ENCODE measurements at regions not wholly inside any gene's neighbourhood (a gene's known extent, or its start where the extent isn't known, plus 50 kb on each side); places are given as distances from the start of the nearest gene placed in this dataset.

DNA sequence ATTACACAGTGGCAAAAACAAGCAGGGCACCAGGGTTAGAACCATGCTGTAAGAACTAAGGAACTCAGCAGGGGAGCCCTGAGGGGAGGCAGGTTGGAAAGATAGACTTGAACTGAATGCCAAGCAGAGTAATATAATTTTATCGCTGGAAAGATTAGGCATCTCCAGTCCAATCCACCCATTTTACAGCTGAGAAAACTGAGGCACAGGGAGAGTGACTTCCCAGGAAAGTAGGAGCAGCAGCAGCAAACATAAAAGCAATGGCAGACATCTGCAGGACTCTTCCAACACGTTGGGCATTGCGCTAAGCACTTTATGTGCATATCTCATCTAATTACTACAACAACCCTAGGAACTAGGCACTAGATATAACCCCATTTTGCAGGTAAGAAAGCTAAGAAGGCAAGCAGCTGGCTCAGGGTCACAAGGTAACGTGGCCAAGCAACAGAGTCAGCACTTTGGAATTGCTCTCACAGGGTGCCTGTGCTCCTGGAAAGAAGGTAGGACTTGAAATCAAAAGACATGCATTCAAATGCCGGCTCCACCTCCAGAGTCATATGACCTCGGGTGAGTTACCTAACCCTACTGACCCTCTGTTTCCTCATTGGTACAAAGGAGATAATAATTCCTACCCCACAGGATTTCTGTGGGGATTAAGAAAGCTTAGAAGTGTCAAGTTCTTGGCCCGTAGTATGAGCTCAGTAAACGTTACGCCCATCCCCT is 215.3 kb downstream of the BARX2 start:
- no peak for DNase-seq (ENCODE audit: low read depth)

DNA sequence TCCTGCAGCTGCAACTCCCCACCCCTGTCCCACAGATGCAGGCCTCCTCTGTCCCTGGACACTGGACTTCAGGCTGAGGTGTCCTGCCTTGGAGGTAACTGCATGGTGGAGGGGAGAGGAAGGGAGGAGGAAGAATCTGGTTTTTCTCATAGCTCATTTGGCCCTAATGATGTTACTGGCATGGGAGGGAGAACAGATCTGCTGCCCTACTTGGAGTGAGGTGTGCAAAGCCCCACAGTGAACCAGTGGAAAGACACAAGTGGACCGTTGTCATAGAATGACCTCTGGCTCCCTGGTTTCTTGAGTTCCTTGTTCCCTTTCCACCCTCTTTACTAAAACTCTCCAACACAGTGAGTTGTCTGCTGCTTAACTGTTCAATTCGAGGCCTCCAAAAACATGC is 215.9 kb downstream of the BARX2 start:
- DNase-seq (ENCODE audit: low read depth): no peak

DNA sequence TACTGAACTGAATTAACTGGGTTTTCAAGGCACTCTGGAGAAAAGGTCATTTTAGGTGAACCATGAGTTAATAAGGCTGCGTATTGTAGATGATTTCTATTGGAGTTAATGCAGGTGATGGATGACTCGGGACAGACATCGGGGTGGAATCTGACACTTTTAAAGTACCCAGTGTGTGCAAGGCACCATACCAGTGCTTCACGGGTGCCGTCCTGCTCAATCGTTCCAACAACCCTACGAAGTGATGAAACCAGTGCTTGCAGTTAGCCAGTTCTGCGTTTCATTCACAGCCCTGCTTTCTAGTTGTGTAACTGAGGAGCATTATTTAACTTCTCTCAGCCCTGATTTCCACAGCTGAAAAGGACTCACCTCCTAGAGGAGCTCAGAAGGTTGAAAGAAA is 216.5 kb downstream of the BARX2 start:
- DNase-seq (ENCODE audit: low read depth): no peak

DNA sequence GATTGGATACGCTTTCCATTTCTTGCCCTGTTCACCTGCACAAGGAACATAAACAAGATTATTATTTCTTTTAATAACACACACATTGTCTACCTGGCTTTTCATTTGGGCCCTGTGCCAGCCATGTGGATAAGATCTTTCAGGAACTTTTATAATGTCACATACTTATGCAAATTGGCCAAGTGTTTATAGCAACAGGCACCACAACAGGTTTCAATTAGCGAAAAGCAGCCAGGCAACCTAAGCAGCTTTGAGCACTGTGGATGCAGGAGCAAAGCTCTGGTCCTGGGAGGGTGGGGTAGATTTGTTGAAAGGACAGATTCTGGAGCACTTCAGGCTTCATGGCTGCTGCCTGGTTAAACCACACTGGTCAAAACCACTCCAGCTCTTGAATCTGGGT is 217.4 kb downstream of the BARX2 start:
- no peak for DNase-seq (ENCODE audit: low read depth)

DNA sequence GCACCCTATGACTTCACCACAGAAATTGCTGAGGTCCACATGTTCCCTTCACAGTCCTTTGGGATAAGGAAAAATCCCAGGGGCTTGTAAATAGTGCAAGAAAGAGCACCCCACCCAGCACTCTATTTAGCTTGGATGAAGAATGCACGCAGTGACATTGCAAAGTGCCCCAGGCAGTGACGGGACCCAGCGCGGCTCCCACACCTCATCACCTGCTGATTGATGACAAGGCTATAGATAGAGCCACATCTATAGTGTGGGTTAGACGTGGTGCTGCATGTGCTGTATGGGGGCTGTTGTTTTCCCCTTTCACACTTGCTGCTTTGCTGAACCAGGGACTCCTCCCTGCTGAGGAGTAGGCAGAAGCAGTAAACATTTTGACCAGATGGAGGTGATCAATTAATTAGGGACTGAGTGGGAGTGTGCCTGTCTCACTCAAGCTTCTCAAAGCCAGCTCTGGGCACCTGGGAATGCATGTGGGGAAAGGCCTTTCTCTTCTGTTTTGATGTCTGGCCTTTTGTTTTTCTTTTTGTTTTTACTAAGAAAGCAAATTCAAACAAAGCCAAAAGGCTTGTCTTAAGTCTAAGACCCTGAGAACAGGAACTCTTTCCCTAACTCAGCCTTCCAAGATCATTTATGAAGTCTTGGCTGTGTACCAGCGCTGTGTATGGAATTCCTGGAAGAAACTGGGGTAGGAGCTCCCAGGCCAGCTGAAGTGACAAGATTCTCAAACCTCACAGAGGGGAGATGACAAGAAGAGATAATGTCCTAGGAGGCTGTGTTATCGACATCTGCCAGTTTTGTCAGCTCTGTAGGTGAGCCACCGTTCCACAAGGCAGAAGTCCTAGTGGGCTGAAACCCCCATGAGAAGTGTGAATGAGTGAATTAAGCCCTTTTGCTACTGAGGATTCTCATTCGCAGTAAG is 219.7 kb downstream of the BARX2 start:
- no peak for DNase-seq (ENCODE audit: low read depth)

DNA sequence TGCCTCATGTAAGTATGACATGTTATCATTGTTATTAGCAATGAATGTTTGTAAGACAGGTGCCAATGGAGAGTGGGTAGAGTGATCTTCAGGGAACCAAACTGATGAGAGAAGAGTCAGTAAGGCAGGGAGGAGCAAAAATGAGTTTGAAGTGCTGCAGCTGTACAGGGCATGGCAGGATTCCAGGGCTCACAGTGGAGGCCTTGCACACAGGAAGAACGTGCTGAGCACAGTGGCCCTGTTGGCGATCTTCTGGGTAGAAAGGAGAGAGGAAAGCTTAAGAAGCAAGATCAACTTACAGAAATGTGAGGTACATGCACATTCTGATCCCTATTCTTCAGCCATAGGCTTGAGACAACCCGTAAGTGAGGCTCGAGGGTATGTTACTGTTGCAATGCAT is 219.3 kb upstream of the TMEM45B start:
- no peak for DNase-seq (ENCODE audit: low read depth)

DNA sequence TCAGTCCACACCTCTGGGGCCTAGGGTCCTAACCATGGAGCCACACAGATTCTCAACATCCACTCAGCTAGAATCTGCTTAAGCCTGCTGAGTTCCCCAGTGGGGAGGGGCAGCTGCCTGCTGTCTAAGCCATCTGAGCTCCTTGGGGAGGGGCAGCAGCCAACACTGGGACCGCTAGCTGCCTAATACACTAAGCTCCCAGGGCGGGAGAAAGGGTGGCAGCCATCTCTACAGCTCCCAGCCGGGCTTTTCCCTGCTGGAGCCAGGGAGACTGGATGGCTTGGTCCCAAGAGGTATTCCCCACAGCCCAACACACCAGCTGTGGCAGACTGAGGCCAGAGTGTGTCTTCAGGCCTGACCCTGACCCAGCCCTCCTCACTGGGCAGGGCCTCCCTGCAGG is 217.3 kb upstream of the TMEM45B start:
- no peak for DNase-seq (ENCODE audit: low read depth)

DNA sequence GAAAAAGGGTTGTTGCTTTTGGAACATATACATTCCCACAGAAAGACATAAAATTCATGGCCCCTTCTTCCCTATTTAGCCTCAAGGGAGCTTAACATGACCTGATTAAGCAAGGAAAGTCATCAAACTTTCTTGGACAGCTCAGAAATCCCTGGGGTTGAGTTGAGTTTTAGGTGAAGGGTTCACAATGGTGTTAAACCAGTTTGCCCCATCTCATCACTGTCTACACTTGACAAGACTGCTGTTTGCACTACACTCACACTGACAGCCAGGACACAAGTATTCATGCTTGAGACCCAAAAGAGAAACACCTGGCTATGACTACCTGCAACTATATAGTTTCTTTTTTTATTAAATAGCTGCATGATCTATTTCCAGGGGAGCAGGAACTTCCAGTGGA is 209.8 kb upstream of the TMEM45B start:
- DNase-seq (ENCODE audit: low read depth): no peak

DNA sequence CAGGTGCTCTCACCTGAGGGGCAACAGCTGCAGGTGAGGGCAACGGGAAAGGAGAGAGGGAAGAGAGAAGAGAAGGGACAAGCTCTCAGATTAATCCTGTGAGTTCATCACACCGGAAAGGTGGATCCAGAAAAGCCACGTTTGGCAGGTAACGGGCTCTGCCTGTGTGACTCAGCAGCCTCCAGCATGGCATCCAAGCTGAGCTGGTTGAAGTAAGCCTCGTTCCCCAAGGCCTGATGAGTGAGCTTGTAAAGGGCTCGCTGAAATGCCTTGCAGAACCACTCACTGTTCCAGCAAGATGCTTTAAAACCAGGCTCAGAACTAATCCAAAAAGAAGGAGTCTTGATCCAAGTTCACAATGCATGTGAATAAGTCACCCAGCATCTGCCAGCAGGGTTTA is 206.9 kb upstream of the TMEM45B start:
- no peak for DNase-seq (ENCODE audit: low read depth)

DNA sequence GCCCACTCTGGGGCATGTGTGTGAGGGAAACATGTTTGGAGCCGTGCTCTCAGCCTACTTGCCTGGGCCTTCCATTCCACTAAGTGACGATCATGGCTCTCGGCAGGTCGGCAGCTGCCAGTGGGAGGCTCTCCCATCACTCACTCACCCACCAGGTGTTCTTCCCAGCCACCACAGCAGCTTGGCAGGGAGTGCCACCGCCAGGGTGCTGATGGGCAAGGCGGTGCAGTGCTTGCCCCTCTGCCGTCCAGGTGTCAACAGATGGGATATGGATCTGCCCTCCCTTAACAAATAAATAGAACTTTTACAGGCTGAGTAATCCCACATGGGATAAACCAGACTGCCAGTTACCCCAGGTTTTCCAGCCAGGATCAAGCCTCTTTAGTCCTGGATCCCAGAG is 205.5 kb upstream of the TMEM45B start:
- DNase-seq (ENCODE audit: low read depth): no peak

DNA sequence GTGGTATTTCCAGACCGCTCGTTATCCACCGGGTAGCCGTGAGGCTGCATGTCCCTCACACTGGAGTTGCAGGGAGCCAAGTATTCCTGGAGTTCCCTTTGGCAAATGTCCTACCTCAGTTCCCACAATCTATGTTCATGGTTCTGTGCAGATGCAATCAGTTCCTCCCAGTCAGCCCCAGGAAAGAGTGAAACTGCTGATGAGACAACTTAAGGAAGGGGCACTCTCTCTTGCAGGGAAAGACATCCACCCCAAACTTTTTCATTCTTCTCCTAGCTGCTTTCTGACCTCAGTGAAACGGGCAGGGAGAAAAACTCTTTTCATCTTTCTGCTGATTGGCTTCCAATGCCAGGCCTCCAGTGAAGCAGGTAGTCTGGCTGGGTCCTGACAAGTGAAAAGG is 205.1 kb upstream of the TMEM45B start:
- no peak for DNase-seq (ENCODE audit: low read depth)

DNA sequence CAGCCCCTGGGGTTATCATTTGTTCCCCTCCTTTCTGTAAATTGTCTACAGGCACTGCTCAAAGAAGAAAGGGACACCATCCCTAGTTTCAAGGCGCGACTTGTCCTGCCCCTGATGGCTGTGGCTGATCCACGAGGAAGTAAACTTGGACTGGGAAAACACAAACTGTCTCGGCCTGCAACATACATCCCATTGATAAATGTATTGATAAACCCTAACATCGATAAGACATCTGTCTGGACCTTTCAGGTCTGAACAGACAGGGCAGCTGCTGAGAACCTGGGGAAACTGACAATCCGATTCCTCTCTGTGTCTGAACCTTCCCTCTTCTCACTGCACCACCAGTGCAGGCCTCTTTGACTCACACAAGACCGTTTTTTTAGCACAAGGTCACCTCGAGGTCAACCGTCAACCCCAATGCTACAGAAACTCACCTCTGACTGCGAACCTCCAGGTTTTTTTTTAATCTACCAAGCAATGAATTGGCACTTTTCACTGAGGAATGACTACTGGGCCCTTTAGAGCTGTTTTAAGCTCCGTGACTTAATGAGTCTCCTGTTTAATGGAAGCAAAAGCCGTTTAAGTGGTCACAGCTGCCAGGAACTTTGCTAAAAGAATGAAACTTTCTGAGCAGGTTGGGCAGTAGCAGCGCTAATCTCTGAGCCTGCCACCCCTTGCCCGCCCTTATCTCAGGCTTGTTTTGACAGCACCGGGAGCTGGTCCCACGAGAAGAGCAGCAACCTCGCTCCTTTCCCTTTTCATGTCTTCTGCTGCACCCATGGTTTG is 203.8 kb upstream of the TMEM45B start:
- DNase-seq (ENCODE audit: low read depth): no peak

DNA sequence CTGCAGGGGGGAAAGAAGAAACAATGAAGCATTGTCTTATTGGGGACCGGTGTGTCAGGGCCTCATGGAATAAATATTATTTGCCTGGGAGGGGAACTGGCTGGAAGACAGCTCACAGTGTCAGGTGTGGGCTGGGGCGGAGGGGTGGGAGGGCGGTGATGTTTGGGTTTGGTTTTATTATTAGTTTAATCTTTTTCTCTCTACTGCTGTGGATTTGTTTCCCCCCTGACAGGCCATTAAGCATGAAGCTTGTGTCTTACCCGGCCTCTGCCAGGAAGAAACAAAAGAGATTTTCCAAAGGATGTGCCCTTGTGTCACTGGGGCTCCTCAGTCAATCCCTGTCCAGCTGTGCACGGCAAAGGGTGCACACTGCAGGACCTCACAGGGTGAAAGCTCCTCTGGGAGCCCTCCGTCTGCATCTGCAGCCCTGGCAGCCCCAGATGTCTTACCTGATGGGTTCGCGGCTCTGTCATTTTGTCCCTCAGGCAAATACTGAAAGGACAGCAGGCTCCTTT is 203.1 kb upstream of the TMEM45B start:
- DNase-seq (ENCODE audit: low read depth): no peak

DNA sequence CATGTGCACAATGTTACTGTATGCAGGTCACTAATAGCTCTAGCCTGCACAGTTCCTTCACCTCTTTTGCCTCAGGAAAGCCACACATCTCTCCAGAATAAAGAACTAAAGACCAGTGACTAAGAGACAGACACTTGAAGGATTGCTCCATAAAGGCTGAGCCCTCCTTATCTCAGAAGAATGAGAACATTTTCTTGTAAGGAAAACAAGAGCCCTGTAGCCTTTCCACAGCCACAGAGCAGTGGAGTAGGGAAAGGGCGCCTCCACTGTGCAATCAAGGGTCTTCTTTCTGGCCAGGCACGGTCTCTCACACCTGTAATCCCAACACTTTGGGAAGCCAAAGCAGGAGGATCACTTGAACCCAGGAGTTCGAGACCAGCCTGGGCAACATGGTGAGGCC is 202.6 kb upstream of the TMEM45B start:
- no peak for DNase-seq (ENCODE audit: low read depth)

DNA sequence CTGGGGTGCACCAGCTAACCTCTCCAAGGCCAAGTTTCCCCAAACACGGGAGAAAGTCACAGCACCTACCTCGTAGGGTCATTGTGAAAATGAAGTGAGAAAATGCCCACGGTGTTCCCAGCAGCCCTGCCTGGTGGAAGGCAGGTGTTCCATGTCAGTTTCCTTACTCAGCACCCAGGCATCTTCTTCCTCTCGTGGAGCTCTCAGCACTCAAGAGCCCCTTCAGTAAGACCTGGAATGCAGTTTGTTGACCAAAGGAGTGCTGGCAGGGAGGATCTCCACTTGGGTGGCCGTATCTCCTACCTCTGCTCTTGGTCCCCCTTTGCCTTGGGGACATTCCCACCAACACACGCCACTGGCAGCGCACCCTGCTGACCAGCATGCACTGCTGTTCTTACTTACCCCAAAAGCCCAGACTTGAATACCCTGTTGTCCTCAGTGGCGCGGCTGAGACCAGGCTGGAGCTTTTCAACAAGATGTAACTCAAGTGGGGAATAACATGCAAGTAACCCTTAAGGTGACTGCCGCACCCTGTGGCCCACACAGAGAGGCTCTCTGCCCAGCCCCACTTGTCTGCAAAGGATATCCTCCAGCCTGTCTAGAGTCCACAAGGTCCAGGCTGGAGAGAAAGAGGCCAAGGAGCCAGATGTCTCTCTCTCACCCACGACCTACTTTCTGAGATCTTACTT is 201.2 kb upstream of the TMEM45B start:
- no peak for DNase-seq (ENCODE audit: low read depth)

DNA sequence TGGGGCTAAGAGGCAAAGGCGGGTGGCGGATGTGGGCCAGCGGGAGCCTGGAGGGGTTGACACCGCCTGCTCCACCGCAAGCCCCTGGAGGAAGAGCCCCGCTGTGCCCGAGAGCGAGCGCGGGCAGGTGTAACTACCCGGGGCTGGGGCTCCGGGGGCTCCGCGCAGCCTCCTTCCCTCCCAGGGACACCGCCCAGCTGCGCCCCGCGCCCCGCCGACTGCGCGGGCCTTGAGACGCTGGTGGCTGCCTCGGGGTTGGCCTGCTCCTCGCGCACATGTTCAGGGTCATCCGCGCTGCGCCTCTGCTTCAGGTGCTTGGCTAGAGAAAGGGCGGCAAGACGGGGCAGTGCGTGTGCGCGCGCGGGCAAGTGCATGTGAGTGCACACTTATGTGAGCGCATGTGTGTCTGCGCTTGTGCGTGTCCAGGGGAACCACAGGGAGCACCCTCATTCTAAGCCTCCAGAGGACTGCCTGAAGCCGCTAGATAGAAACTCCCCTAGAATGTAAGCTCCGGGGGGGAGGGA is 197.5 kb upstream of the TMEM45B start:
- DNase-seq (ENCODE audit: low read depth): no peak

DNA sequence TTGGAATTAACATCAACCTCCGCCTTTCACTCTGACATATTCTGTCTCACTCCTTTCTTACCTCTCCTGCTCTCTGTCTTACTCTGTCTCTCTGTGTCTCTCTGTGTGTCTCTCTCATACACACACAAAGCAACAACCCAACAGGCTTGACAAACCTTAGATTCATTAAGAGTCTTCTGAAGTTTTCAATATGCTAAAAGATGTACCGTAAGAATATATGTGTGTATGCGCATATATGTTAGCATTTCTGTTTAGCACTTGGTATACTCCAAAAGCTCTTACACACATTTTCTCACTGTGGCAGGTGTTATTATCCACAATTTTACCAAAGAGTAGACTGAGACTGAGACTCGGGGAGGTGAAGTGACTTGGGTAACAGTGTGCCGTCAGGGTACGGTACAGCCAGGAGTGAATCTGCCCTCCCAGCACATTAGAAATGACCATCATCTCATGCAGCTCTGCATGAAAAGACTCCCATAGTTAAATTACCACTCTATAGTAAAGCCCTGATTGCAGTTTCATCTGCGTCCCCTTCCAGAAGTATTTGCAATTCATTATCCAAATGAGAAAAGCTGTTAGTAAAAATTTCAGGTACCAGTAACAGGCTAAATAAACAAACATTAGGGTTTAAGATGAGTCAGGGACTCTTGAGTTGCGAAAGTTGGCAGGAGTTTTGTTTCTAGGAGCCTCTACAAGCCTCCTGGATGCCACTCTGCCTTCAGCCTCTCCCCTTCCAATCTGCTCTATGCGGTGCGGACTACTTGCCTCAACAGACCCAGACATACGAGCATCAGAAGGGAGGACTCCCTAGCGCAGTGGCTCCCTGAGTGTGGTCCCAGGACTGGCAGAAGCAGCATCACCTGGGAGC is 195.2 kb upstream of the TMEM45B start:
- no peak for DNase-seq (ENCODE audit: low read depth)

DNA sequence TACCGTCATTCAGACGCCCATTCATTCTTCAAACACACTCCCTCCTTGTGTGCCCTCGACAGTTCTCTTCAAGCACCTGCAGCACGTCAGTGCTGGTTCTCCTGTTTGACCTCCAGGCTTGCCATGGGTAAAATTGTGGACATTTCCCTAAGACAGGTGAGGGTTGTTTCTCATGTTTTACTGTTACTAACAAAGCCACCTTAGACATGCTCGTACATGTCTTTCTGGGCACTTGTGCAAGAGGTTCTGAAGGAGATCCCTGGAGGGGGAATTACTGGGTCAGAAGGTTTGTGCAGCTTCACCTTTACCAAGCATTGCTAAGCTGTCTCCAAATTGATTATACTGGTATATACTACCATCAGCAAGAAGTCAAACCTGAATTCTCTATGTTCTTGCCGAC is 189.7 kb upstream of the TMEM45B start:
- DNase-seq (ENCODE audit: low read depth): no peak

DNA sequence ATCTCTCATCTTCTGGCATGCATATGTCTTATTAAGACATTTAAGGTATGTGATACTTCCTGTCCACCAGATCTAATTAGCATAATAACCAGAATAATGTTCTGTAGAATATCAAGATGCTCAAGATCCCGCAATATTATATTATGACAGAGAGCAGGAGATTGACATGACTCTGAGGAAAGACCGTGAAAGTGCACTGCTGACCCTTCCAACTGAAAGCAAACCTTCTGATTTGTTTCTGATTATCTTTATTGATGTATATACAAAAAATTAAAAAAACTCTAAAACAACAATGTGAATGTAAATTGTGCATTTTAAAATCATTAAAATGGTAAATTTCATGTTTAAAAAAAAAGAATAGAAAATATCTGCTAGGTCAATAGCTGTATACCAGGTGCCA is 184.4 kb upstream of the TMEM45B start:
- no peak for DNase-seq (ENCODE audit: low read depth)

DNA sequence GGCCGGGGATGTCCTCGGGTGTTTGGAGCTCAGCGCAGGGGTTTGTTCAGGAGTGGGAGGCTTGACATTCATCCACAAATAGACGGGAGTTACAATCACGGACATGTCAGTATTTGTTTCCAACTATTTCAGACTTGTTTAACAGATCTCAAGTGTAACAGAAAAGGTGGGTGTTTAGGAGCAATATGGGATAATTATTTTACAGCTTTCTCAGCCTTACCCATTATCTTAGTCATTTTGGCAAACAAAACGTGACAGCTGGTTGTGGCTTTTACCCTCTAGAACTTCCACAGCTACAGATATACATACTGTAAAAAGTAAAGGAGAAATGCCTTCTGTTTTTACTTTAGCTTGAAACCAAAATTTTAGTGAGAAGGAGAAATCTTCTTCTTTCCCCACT is 178.7 kb upstream of the TMEM45B start:
- DNase-seq (ENCODE audit: low read depth): no peak

DNA sequence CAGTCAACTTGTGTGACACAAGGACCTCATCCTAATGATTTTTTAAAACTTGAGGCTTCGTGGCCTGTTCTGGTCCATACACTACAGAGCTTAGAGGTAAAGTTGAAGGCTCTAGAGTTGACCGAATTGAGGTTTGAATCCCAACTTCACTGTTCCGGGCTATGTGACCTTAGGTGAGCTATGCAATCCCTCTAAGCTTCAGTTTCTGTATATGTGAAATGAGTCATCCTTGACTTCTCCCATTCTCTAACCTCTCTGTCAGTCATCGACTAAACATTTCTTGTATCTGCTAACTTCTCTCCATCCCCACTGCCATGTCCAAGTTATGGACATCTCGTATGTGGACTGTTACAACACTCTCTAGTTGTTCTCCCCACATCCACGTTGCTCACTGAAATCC is 178.2 kb upstream of the TMEM45B start:
- DNase-seq (ENCODE audit: low read depth): no peak

All from CMK (cell line).